ENCODE measurements at regions not wholly inside any gene's neighbourhood (a gene's known extent, or its start where the extent isn't known, plus 50 kb on each side); places are given as distances from the start of the nearest gene placed in this dataset.
"Not testable (repeated sequence)": the region's sequence is repeated elsewhere in the genome, so short reads cannot be mapped to it uniquely, and the experiment has no call there.

GRCh38 chr6:99712519-99712918 lies 105.9 kb downstream of the PRDM13 start:
- intact Hi-C loops (cut with DNase I), result no loop called here
- DNase-seq (ENCODE audit: low spot score in 2 of 2), result no peak
- H3K27ac ChIP-seq, result no peak overlapping the region
- H3K36me3 ChIP-seq, result no peaks in the 10 kb centered on the region
- no peak for TF ChIP-seq CTCF (IDR thresholded peaks at IDR 0.05)
- H3K4me3 ChIP-seq, result no peak overlapping the region
- H3K9me3 ChIP-seq, result peaks cover 0 to 5% of the 10 kb centered on the region in 2 donors
- H3K27me3 ChIP-seq, result no peaks in the 10 kb centered on the region
- H3K4me1 ChIP-seq, result no peaks in the 10 kb centered on the region

- DNase-seq (ENCODE audit: low spot score in 2 of 2); intact Hi-C loops (cut with DNase I); H3K4me1 ChIP-seq; H3K36me3 ChIP-seq; H3K27me3 ChIP-seq; H3K9me3 ChIP-seq; H3K4me3 ChIP-seq; H3K27ac ChIP-seq: not testable (repeated sequence)
Observed at GRCh38 chr6:99722043-99722442, 115.4 kb downstream of the PRDM13 start.

GRCh38 chr6:99730237-99730636 lies 123.6 kb downstream of the PRDM13 start:
- H3K27me3 ChIP-seq; H3K27ac ChIP-seq; DNase-seq (ENCODE audit: low spot score in 2 of 2); H3K9me3 ChIP-seq; H3K36me3 ChIP-seq; H3K4me1 ChIP-seq; H3K4me3 ChIP-seq; intact Hi-C loops (cut with DNase I): not testable (repeated sequence)

GRCh38 chr6:99736302-99736701 lies 129.7 kb downstream of the PRDM13 start:
- DNase-seq (ENCODE audit: low spot score in 2 of 2), result no peak
- intact Hi-C loops (cut with DNase I), result no loop called here
- Histone ChIP-seq H3K9me3 (no peaks in the 10 kb centered on the region), H3K4me3 (no peak overlapping the region), H3K4me1 (no peaks in the 10 kb centered on the region), H3K27ac (no peak overlapping the region), H3K36me3 (no peaks in the 10 kb centered on the region), H3K27me3 (no peaks in the 10 kb centered on the region)
- TF ChIP-seq CTCF (IDR thresholded peaks at IDR 0.05), result no peak

GRCh38 chr6:99739526-99739925 lies 132.9 kb downstream of the PRDM13 start:
- Histone ChIP-seq H3K9me3 (no peaks in the 10 kb centered on the region), H3K27me3 (no peaks in the 10 kb centered on the region), H3K4me1 (no peaks in the 10 kb centered on the region), H3K27ac (no peak overlapping the region), H3K4me3 (no peak overlapping the region), H3K36me3 (no peaks in the 10 kb centered on the region)
- no peak for TF ChIP-seq CTCF (IDR thresholded peaks at IDR 0.05)
- intact Hi-C loops (cut with DNase I), result no loop called here
- no peak for DNase-seq (ENCODE audit: low spot score in 2 of 2)

- H3K9me3 ChIP-seq, result no peaks in the 10 kb centered on the region
- no peak overlapping the region for H3K27ac ChIP-seq
- H3K36me3 ChIP-seq, result no peaks in the 10 kb centered on the region
- DNase-seq (ENCODE audit: low spot score in 2 of 2), result no peak
- no peaks in the 10 kb centered on the region for H3K4me1 ChIP-seq
- intact Hi-C loops (cut with DNase I), result loop anchor here (10.0 kb wide), 1 partner anchor 406 kb away; no protein-coding TSS in a partner anchor
- TF ChIP-seq CTCF (IDR thresholded peaks at IDR 0.05), result no peak
- H3K27me3 ChIP-seq, result no peaks in the 10 kb centered on the region
- no peak overlapping the region for H3K4me3 ChIP-seq
Observed at GRCh38 chr6:99741092-99741491, 134.5 kb downstream of the PRDM13 start.

- TF ChIP-seq CTCF (IDR thresholded peaks at IDR 0.05), result no peak
- Histone ChIP-seq H3K9me3 (no peaks in the 10 kb centered on the region), H3K4me1 (no peaks in the 10 kb centered on the region), H3K27me3 (no peaks in the 10 kb centered on the region), H3K27ac (no peak overlapping the region), H3K4me3 (no peak overlapping the region), H3K36me3 (no peaks in the 10 kb centered on the region)
- intact Hi-C loops (cut with DNase I), result loop anchor here (10.0 kb wide), 1 partner anchor 409 kb away; no protein-coding TSS in a partner anchor
- DNase-seq (ENCODE audit: low spot score in 2 of 2), result no peak
Observed at GRCh38 chr6:99743647-99744046, 137.0 kb downstream of the PRDM13 start.
